ENCODE measurements at regions not wholly inside any gene's neighbourhood (a gene's known extent, or its start where the extent isn't known, plus 50 kb on each side); places are given as distances from the start of the nearest gene placed in this dataset.

GRCh38 chr15:95928822-95929221 lies 401.7 kb upstream of the NR2F2 start:
- no peak for TF ChIP-seq SUZ12 (IDR thresholded peaks at IDR 0.05; ENCODE audit: extremely low read depth, insufficient read depth, insufficient read length)
- TF ChIP-seq YY1 (IDR thresholded peaks at IDR 0.05; ENCODE audit: insufficient read depth, insufficient read length): no peak
- TF ChIP-seq ZNF274 (IDR thresholded peaks at IDR 0.05; ENCODE audit: low read depth, low read length): no peak
